GM12873 (cell line): ENCODE measurements at regions not wholly inside any gene's neighbourhood (a gene's known extent, or its start where the extent isn't known, plus 50 kb on each side); places are given as distances from the start of the nearest gene placed in this dataset.

ENCODE experiments used
- TF ChIP-seq, protein P1 (sequence below): IDR thresholded peaks from 2 replicates; pipeline ENCODE4 v1.5.1; 2012; ENCODE audit warnings: low read depth, mild to moderate bottlenecking, moderate library complexity, low read length, control low read depth; ENCODE audit not compliant: insufficient read depth; ENCODE audit errors: missing control alignments

DNA sequence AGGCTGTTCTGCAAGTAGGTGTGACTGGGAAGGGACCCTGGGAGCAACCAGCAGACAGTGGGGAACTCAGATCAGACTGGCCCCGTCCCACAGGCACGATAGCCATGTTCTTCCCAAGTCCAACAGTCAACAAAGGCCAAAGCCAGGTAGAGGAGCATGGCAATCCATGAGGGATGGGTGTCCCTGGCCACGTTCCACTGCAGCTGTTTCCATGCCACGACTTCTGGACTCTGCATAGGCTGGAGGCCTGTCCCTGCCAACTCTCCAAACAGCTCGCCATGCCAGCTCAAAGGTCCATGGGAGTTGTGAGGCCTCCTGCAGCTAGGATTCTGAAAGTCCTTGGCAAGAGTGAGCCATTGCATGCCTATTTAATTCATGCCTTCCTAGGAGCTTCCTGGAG, 459.8 kb downstream of the CDH8 start:
- TF ChIP-seq, protein P1, sequence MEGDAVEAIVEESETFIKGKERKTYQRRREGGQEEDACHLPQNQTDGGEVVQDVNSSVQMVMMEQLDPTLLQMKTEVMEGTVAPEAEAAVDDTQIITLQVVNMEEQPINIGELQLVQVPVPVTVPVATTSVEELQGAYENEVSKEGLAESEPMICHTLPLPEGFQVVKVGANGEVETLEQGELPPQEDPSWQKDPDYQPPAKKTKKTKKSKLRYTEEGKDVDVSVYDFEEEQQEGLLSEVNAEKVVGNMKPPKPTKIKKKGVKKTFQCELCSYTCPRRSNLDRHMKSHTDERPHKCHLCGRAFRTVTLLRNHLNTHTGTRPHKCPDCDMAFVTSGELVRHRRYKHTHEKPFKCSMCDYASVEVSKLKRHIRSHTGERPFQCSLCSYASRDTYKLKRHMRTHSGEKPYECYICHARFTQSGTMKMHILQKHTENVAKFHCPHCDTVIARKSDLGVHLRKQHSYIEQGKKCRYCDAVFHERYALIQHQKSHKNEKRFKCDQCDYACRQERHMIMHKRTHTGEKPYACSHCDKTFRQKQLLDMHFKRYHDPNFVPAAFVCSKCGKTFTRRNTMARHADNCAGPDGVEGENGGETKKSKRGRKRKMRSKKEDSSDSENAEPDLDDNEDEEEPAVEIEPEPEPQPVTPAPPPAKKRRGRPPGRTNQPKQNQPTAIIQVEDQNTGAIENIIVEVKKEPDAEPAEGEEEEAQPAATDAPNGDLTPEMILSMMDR = no peak

DNA sequence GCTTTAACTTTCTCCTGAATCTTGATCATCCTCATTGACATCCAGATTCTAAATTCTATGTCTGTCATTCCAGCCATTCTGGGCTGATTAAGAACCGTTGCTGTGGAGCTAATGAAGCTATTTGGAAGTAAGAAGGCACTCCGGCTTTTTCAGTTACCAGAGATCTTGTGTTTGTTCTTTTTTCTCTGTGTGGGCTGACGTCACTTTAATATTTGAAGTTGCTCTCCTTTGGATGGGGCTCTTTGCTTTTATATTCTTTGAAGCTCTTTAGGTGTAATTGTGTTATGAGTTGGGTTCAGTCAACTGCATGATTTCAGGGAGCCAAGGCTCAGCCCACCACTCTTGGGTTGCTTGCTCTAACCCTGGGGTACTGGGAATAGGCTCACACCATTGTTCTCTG, 460.6 kb downstream of the CDH8 start:
- TF ChIP-seq, protein P1 = no peak

DNA sequence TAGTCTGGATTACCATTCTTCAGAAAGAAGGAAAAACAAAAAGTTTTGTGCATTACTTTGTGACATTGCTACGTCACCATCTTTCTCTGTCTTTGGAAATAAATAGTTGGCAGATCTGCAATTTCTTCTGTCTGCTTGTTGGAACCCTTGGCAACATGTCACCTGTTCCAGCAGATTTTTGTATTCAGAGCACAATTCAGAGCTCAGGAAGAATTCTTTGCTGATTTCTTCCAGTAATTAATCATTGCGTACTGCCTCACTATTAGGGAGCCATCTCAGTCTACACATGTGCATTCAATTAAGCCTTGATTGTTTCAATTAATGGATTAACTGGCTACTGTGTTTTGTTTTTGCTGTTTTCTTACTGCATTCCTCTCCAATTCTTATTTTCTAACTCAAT, 467.2 kb downstream of the CDH8 start:
- TF ChIP-seq, protein P1 = no peak

DNA sequence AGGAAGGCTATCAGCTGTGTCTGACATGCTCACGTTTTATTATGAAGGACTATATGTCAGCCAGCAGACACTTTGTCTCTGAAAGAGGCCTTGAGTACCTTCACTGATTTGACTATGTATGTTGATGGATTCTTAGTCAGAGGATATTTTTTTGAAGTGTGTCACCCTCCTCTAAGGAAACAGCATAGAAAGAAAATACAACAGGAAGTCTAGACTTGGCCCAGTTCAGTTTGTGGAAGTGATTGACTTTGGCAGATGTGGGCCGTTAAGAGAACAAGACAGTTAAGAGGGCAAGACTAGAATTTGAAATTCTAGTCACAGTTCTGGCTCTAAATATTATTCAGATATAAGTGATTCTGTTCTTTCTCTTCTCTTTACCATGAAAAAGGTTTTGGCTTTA, 471.5 kb downstream of the CDH8 start:
- TF ChIP-seq, protein P1 = no peak

DNA sequence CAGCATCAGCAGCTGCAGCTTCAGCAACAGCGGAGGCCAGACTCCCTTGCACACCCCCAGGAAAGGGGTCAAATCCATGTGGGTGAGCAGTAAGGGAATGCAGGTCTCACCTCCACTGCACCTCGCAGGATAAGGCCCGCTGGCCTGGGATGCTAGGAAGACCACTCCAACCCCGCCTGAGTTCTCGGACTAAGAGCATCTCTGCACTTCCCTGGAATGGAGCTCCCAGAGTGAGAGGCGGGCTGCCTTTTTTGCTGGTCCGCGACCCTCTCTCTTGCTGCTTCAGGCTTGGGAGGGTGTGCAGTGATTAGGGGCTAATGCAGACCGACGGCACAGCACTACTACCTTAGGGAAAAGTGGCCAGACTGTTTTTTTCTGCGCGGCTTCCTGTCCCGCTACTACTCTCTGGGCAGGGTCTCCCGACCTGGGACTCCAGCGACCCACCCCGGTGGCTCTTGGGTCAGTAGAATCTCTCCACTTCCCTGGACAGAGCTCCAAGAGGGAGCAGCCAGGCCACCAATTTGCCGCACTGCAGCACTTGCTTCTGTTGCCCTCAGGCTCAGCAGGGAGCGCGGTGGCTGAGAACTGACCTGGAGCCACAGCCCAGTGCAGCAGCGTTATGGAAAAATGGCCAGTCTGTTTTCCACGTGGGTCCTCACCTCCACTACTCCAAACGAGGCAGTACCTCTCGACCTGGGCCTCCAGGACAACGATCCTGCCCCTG, 480.4 kb downstream of the CDH8 start:
- TF ChIP-seq, protein P1 = no peak

DNA sequence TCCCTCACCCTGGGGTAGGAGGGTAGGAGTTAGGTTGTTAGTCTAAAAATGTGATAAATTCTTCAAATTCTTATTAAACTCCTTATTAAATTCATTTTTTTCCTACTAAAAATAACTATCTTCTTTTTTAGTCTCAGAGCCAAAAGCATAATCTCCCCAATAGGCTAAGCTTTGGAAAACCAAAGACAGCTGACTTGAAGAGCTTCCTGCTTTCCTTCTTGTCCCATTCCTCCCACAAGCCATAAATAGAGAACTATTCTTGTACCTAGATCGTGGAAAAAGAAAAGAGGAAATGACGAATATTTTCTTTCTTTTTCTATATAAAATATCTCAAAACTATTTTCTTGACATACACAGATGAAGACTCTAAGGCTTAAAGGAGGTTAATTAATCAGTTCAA, 486.9 kb downstream of the CDH8 start:
- TF ChIP-seq, protein P1 = no peak

DNA sequence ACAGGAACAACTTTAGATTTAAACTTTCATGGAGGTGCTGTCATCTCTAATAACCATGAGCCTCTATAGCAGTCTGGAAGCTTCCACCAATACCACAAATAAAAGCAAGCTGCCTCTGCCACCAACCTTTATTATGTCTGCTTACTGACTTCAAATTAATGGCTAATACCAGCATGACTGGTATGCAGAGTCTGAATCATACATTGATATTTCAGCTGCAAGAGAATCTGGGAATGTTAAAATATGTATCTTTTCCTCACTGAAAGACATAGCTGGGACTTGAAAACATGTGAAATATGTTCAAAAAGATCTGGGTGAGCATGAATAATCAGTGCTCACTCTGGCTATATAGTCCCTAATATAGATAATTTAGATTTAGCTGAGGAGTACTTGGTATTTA, 488.6 kb downstream of the CDH8 start:
- TF ChIP-seq, protein P1 = no peak

DNA sequence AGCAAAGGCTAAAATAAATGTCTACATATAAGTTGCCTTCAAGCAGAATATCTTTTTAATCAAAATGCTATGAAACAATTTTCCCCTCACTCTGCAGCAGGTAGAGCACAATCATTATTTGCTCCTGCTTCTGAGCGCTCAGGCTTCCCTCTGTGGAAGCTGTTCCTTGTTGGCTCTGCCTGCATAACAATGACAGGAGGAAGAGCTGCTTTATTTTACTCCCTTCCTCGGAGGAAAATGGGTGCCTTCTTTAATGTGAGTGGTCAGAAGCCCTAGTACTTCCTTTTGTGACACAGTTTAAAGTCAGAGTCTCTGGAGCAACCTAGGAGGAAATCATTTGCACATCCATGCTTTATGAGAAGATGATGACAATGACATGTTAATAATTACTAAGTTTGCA, 492.1 kb downstream of the CDH8 start:
- TF ChIP-seq, protein P1 = no peak
